IMR-90 (cell line): ENCODE measurements at regions not wholly inside any gene's neighbourhood (a gene's known extent, or its start where the extent isn't known, plus 50 kb on each side); places are given as distances from the start of the nearest gene placed in this dataset.

Source experiments
- ATAC-seq: fragments of 200-7000 bp; cut with Tn5 transposase; 2 replicates; pipeline ENCODE4 v1.9.1; 2020; ENCODE audit warnings: low read depth, mild to moderate bottlenecking, moderate library complexity
- BruUV-seq: library from RNA; stranded (reverse); fragments of 400-500 nt; replicated peaks from 2 replicates; lab custom pipeline; 2021; lab: Mats Ljungman, UMichigan
- CTCF ChIA-PET: fragments of 300-600 bp; formaldehyde crosslinking; extraction: SDS; loops from one replicate; lab custom pipeline; 2021; ENCODE audit warnings: antibody characterized with exemption; lab: Yijun Ruan, JAX
- POLR2A ChIA-PET: fragments of 300-600 bp; sonication (Branson Sonifier 250); formaldehyde crosslinking; loops from one replicate; lab custom pipeline; 2022; ENCODE audit warnings: antibody characterized with exemption; ENCODE audit not compliant: unreplicated experiment; lab: Charles Lee
- DNase-seq: peaks from one replicate; pipeline ENCODE4 v3.0.0; 2013
- H2AFZ ChIP-seq: replicated peaks from 2 replicates; pipeline ENCODE3; 2013; ENCODE audit warnings: low read length, mild to moderate bottlenecking; ENCODE audit not compliant: poor library complexity
- H2AK5ac ChIP-seq: 2 replicates; pipeline ENCODE4 v1.6.1; 2013; ENCODE audit warnings: low read depth, low read length, inconsistent platforms
- H2AK9ac ChIP-seq: replicated peaks from 2 replicates; pipeline ENCODE3; 2013; ENCODE audit warnings: mild to moderate bottlenecking, low read depth, low read length, moderate library complexity; ENCODE audit not compliant: poor library complexity
- H2BK120ac ChIP-seq: 2 replicates; pipeline ENCODE4 v1.6.1; 2013; ENCODE audit warnings: low read depth, low read length, inconsistent platforms
- H2BK15ac ChIP-seq: 3 replicates; pipeline ENCODE4 v1.6.1; 2013; ENCODE audit warnings: low read depth, low read length, inconsistent platforms
- H2BK20ac ChIP-seq: 2 replicates; pipeline ENCODE4 v1.6.1; 2013; ENCODE audit warnings: low read depth, mild to moderate bottlenecking, inconsistent platforms, low read length, moderate library complexity
- H2BK5ac ChIP-seq: 2 replicates; pipeline ENCODE4 v1.6.1; 2013; ENCODE audit warnings: mild to moderate bottlenecking, low read depth, low read length, inconsistent platforms; ENCODE audit not compliant: poor library complexity, severe bottlenecking
- H3K14ac ChIP-seq: replicated peaks from 2 replicates; pipeline ENCODE4 v1.6.1; 2013; ENCODE audit warnings: low read depth, low read length, inconsistent platforms
- H3K18ac ChIP-seq: 2 replicates; pipeline ENCODE4 v1.6.1; 2013; ENCODE audit warnings: low read depth, low read length, control low read depth
- H3K23ac ChIP-seq: 2 replicates; pipeline ENCODE4 v1.6.1; 2013; ENCODE audit warnings: low read depth, low read length, inconsistent platforms
- H3K27ac ChIP-seq: 2 replicates; pipeline ENCODE4 v1.5.1; 2013; ENCODE audit warnings: mild to moderate bottlenecking, control low read depth, low read length; ENCODE audit not compliant: insufficient read depth
- H3K27me3 ChIP-seq: 2 replicates; pipeline ENCODE4 v1.6.1; 2013; ENCODE audit warnings: low read length; ENCODE audit not compliant: control insufficient read depth, insufficient read depth
- H3K36me3 ChIP-seq: 2 replicates; pipeline ENCODE4 v1.6.1; 2013; ENCODE audit warnings: low read length, mixed read lengths; ENCODE audit not compliant: control insufficient read depth, insufficient read depth
- H3K4ac ChIP-seq: 2 replicates; pipeline ENCODE4 v1.6.1; 2013; ENCODE audit warnings: low read depth, low read length, inconsistent platforms
- H3K4me1 ChIP-seq: 2 replicates; pipeline ENCODE4 v1.6.1; 2013; ENCODE audit warnings: low read length, mixed read lengths; ENCODE audit not compliant: control insufficient read depth, insufficient read depth
- H3K4me2 ChIP-seq: 2 replicates; pipeline ENCODE4 v1.6.1; 2013; ENCODE audit warnings: low read depth, mild to moderate bottlenecking, control low read depth, low read length, moderate library complexity
- H3K4me3 ChIP-seq: 2 replicates; pipeline ENCODE4 v1.5.1; 2013; ENCODE audit warnings: low read depth, mild to moderate bottlenecking, control low read depth, low read length, moderate library complexity; ENCODE audit not compliant: insufficient read depth
- H3K56ac ChIP-seq: 2 replicates; pipeline ENCODE4 v1.6.1; 2013; ENCODE audit warnings: low read length, inconsistent platforms; ENCODE audit not compliant: insufficient read depth; ENCODE audit errors: extremely low read depth
- H3K79me1 ChIP-seq, 2 experiments: 2 replicates each; pipeline ENCODE4 v1.6.1; 2013; ENCODE audit warnings: low read length in 2 of 2, inconsistent platforms in 1 of 2, low read depth in 1 of 2
- H3K9ac ChIP-seq: 2 replicates; pipeline ENCODE4 v1.6.1; 2013; ENCODE audit warnings: low read depth, low read length, control low read depth
- H3K9me1 ChIP-seq: 2 replicates; pipeline ENCODE4 v1.6.1; 2013; ENCODE audit warnings: low read length, inconsistent platforms; ENCODE audit not compliant: insufficient read depth
- H3K9me3 ChIP-seq: 2 replicates; pipeline ENCODE4 v1.6.1; 2013; ENCODE audit warnings: low read length; ENCODE audit not compliant: control insufficient read depth, insufficient read depth
- H4K20me1 ChIP-seq: 2 replicates; pipeline ENCODE4 v1.6.1; 2013; ENCODE audit warnings: low read length, inconsistent platforms; ENCODE audit not compliant: insufficient read depth
- H4K5ac ChIP-seq: 2 replicates; pipeline ENCODE4 v1.6.1; 2013; ENCODE audit warnings: mild to moderate bottlenecking, low read depth, low read length, control low read depth
- H4K8ac ChIP-seq, 2 experiments: 2 replicates each; pipeline ENCODE4 v1.6.1; 2013; ENCODE audit warnings: low read depth in 2 of 2, low read length in 2 of 2, control low read depth in 1 of 2, inconsistent platforms in 1 of 2
- H4K91ac ChIP-seq: 2 replicates; pipeline ENCODE4 v1.6.1; 2013; ENCODE audit warnings: low read depth, low read length, inconsistent platforms; ENCODE audit not compliant: insufficient read depth
- BHLHE40 ChIP-seq: fragments of 150-350 bp; IDR thresholded peaks from 2 replicates; pipeline ENCODE4 v1.6.1; 2016; ENCODE audit warnings: mild to moderate bottlenecking, low read depth, low read length
- CEBPB ChIP-seq: IDR thresholded peaks from 2 replicates; pipeline ENCODE4 v1.6.1; 2012; ENCODE audit warnings: low read depth, low read length, improper control_type of control experiment
- MAZ ChIP-seq: IDR thresholded peaks from 2 replicates; pipeline ENCODE4 v1.6.1; 2012; ENCODE audit warnings: low read depth, mild to moderate bottlenecking, low read length, improper control_type of control experiment, moderate library complexity, borderline replicate concordance
- MXI1 ChIP-seq: IDR thresholded peaks from 2 replicates; pipeline ENCODE4 v1.6.1; 2012; ENCODE audit warnings: low read depth, mild to moderate bottlenecking, low read length, moderate library complexity, borderline replicate concordance
- NFE2L2 ChIP-seq: fragments of 150-350 bp; IDR thresholded peaks from 2 replicates; pipeline ENCODE4 v1.6.1; 2016; ENCODE audit warnings: low read depth, mild to moderate bottlenecking, low read length
- POLR2A ChIP-seq: IDR thresholded peaks from 2 replicates; pipeline ENCODE4 v1.6.1; 2012; ENCODE audit warnings: mild to moderate bottlenecking, low read depth, low read length
- RAD21 ChIP-seq: IDR thresholded peaks from 2 replicates; pipeline ENCODE4 v1.6.1; 2012; ENCODE audit warnings: low read length, improper control_type of control experiment
- RCOR1 ChIP-seq: IDR thresholded peaks from 2 replicates; pipeline ENCODE4 v1.6.1; 2012; ENCODE audit warnings: mild to moderate bottlenecking, low read length, improper control_type of control experiment; ENCODE audit not compliant: insufficient replicate concordance
- WGBS, 2 experiments: methylation state at CpG; one replicate each; pipeline versions ENCODE4 v1.1.5 to v1.1.7; 2013; ENCODE audit warnings: missing lambda C conversion rate in 2 of 2; ENCODE audit not compliant: insufficient read length in 1 of 2; ENCODE audit errors: extremely low coverage in 2 of 2; 5-methylcytosine and 5-hydroxymethylcytosine counted together
- dilution Hi-C: fragments of 300-500 bp; cut with HindIII; formaldehyde crosslinking; loops from one replicate; pipeline ENCODE4 v1.14.3; 2018; ENCODE audit warnings: low sequenced_read_pairs; ENCODE audit not compliant: unreplicated experiment
- in situ Hi-C: fragments of 300-500 bp; cut with MboI; formaldehyde crosslinking; loops from 3 replicates; pipeline ENCODE4 v1.14.3; 2019; ENCODE audit warnings: low sequenced_read_pairs, inconsistent platforms, mixed read lengths
- intact Hi-C: fragments of 100-400 bp; cut with micrococcal nuclease; formaldehyde crosslinking; loops from 2 replicates; pipeline ENCODE4 v1.10.0; 2022
- TF ChIP-seq, protein P1 (sequence below): conservative IDR thresholded peaks from 2 replicates; pipeline ENCODE4 v1.5.1; 2012; ENCODE audit warnings: mild to moderate bottlenecking, low read depth, low read length, improper control_type of control experiment

DNA sequence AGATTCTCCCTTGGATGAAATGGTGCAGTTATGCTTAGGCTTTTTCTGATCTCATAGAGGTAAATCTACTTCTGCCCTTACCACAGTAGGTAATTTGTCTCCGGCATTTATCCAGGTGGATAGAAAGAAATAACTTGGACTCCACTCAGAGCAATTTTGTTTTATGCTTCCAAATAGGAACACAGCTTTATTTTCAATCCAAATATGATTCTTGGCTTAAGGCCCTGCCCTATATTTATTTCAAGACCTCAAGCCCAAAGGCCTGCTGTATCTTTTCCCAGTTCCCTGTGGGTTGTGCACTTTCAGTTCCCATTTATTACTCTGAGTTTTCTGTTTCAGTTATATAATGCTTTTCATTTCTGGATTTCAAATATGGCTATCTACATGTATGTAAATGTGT lies 274.2 kb upstream of the SMC2 start:
- in situ Hi-C loops, result no loop called here
- H2BK5ac ChIP-seq, result no peak overlapping the region
- no peak overlapping the region for H3K9ac ChIP-seq
- H3K56ac ChIP-seq, result no peak overlapping the region
- H4K5ac ChIP-seq, result no peak overlapping the region
- TF ChIP-seq MXI1 (no peak), MAZ (no peak), BHLHE40 (no peak), RCOR1 (no peak), CEBPB (no peak), POLR2A (no peak), NFE2L2 (no peak), RAD21 (no peak)
- TF ChIP-seq, protein P1, sequence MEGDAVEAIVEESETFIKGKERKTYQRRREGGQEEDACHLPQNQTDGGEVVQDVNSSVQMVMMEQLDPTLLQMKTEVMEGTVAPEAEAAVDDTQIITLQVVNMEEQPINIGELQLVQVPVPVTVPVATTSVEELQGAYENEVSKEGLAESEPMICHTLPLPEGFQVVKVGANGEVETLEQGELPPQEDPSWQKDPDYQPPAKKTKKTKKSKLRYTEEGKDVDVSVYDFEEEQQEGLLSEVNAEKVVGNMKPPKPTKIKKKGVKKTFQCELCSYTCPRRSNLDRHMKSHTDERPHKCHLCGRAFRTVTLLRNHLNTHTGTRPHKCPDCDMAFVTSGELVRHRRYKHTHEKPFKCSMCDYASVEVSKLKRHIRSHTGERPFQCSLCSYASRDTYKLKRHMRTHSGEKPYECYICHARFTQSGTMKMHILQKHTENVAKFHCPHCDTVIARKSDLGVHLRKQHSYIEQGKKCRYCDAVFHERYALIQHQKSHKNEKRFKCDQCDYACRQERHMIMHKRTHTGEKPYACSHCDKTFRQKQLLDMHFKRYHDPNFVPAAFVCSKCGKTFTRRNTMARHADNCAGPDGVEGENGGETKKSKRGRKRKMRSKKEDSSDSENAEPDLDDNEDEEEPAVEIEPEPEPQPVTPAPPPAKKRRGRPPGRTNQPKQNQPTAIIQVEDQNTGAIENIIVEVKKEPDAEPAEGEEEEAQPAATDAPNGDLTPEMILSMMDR, result no peak
- no peak overlapping the region for H2AK9ac ChIP-seq
- H3K4ac ChIP-seq, result no peak overlapping the region
- no peak for DNase-seq
- peaks cover 5% of the 10 kb centered on the region for H3K9me3 ChIP-seq
- intact Hi-C loops, result no loop called here
- no peak overlapping the region for H2AFZ ChIP-seq
- H3K14ac ChIP-seq, result no peak overlapping the region
- no peak overlapping the region for H3K4me2 ChIP-seq
- H4K20me1 ChIP-seq, result no peaks in the 10 kb centered on the region
- ATAC-seq, result no peak
- ChIA-PET CTCF (no interaction called here), POLR2A (no interaction called here)
- no peak overlapping the region for H2BK20ac ChIP-seq
- no peak overlapping the region for H2BK120ac ChIP-seq
- H3K18ac ChIP-seq, result no peak overlapping the region
- H3K23ac ChIP-seq, result no peak overlapping the region
- H2BK15ac ChIP-seq, result no peak overlapping the region
- H4K91ac ChIP-seq, result no peak overlapping the region
- H3K4me3 ChIP-seq, result no peak overlapping the region
- no peaks in the 10 kb centered on the region for H3K27me3 ChIP-seq
- no CpG with 5 or more reads among the region's 1 CpG for WGBS, 2 experiments
- H2AK5ac ChIP-seq, result no peak overlapping the region
- no peaks in the 10 kb centered on the region for H3K4me1 ChIP-seq
- H3K27ac ChIP-seq, result no peak overlapping the region
- dilution Hi-C loops, result no loop called here
- BruUV-seq, result no TSS peak
- H3K9me1 ChIP-seq, result no peaks in the 10 kb centered on the region
- no peak overlapping the region for H4K8ac ChIP-seq
- H3K79me1 ChIP-seq, result no peaks in the 10 kb centered on the region
- H3K36me3 ChIP-seq, result no peaks in the 10 kb centered on the region
